CD14-positive monocyte (primary cell): ENCODE measurements at regions not wholly inside any gene's neighbourhood (a gene's known extent, or its start where the extent isn't known, plus 50 kb on each side); places are given as distances from the start of the nearest gene placed in this dataset.

Experiments used
- DNase-seq, 3 donors: peaks; one replicate each; pipeline ENCODE4 v3.0.0-alpha.2; 2011 to 2022
- H2AFZ ChIP-seq: 2 replicates; pipeline ENCODE4 v1.6.0; 2012; ENCODE audit warnings: mild to moderate bottlenecking, low read depth, low read length, inconsistent platforms; ENCODE audit not compliant: insufficient read depth, poor library complexity, severe bottlenecking
- H3K27ac ChIP-seq, 2 donors: 1 replicate in 1 of 2; 2 replicates in 1 of 2; pipeline ENCODE4 v1.5.1; 2012 to 2013; ENCODE audit warnings: low read length in 2 of 2, control low read depth in 1 of 2, inconsistent platforms in 1 of 2, low read depth in 1 of 2, mild to moderate bottlenecking in 1 of 2
- H3K27me3 ChIP-seq, 2 donors: one replicate each; pipeline versions ENCODE4 v1.6.0 to v1.6.1; 2011 to 2013; ENCODE audit warnings: low read length in 2 of 2; ENCODE audit not compliant: control insufficient read depth in 2 of 2, insufficient read depth in 2 of 2
- H3K36me3 ChIP-seq, 2 donors: replicated peaks in 1 of 2; 1 replicate in 1 of 2; 2 replicates in 1 of 2; pipeline versions ENCODE4 v1.5.1 to v1.6.1; 2012 to 2013; ENCODE audit warnings: low read length in 2 of 2, control low read depth in 1 of 2, inconsistent platforms in 1 of 2, mild to moderate bottlenecking in 1 of 2; ENCODE audit not compliant: insufficient read depth in 2 of 2, control insufficient read depth in 1 of 2
- H3K4me1 ChIP-seq, 2 donors: 1 replicate in 1 of 2; 2 replicates in 1 of 2; pipeline versions ENCODE4 v1.5.1 to v1.6.1; 2012 to 2013; ENCODE audit warnings: low read length in 2 of 2, control low read depth in 1 of 2, inconsistent platforms in 1 of 2, mild to moderate bottlenecking in 1 of 2, moderate library complexity in 1 of 2; ENCODE audit not compliant: insufficient read depth in 2 of 2, control insufficient read depth in 1 of 2
- H3K4me2 ChIP-seq: replicated peaks from 2 replicates; pipeline ENCODE3; 2012; ENCODE audit warnings: low read length, moderate library complexity, mild to moderate bottlenecking; ENCODE audit not compliant: poor library complexity, severe bottlenecking; ENCODE audit errors: extremely low read depth
- H3K4me3 ChIP-seq, 3 experiments: fragments of 200-600 bp in 1 of 3; sonication (generic) in 1 of 3; replicated peaks in 1 of 3; 1 replicate in 2 of 3; 2 replicates in 1 of 3; pipeline ENCODE4 v1.5.1; 2011 to 2013; ENCODE audit warnings: low read length in 3 of 3, mild to moderate bottlenecking in 3 of 3, control low read depth in 2 of 3, low read depth in 2 of 3, inconsistent platforms in 1 of 3, moderate library complexity in 1 of 3
- H3K79me2 ChIP-seq: 2 replicates; pipeline ENCODE4 v1.6.0; 2012; ENCODE audit warnings: mild to moderate bottlenecking, control low read depth, inconsistent platforms, low read length, moderate library complexity; ENCODE audit not compliant: insufficient read depth
- H3K9ac ChIP-seq: 2 replicates; pipeline ENCODE4 v1.6.0; 2017; ENCODE audit warnings: low read length, mild to moderate bottlenecking; ENCODE audit not compliant: insufficient read depth, poor library complexity, severe bottlenecking
- H3K9me3 ChIP-seq, 2 donors: replicated peaks in 1 of 2; 1 replicate in 1 of 2; 2 replicates in 1 of 2; pipeline versions ENCODE4 v1.5.1 to v1.6.1; 2012 to 2013; ENCODE audit warnings: low read length in 2 of 2, control low read depth in 1 of 2; ENCODE audit not compliant: control insufficient read depth in 1 of 2, insufficient read depth in 1 of 2
- H4K20me1 ChIP-seq: 2 replicates; pipeline ENCODE4 v1.6.0; 2012; ENCODE audit warnings: mild to moderate bottlenecking, low read length, control low read depth, moderate library complexity; ENCODE audit not compliant: insufficient read depth
- H3K27ac Mint-ChIP-seq, 7 donors: one replicate each; pipeline ENCODE4 v1.8.0; 2020; ENCODE audit warnings: mild to moderate bottlenecking in 7 of 7, mixed read lengths in 7 of 7, moderate library complexity in 6 of 7, inconsistent platforms in 2 of 7
- H3K27me3 Mint-ChIP-seq, 3 donors: one replicate each; pipeline ENCODE4 v1.8.0; 2021 to 2022; ENCODE audit warnings: low read depth in 3 of 3, mild to moderate bottlenecking in 3 of 3, mixed read lengths in 3 of 3, moderate library complexity in 3 of 3, inconsistent platforms in 1 of 3
- H3K36me3 Mint-ChIP-seq, 2 donors: one replicate each; pipeline ENCODE4 v1.8.0; 2020; ENCODE audit warnings: mixed read lengths in 2 of 2, inconsistent platforms in 1 of 2, mild to moderate bottlenecking in 1 of 2
- H3K4me1 Mint-ChIP-seq: one replicate; pipeline ENCODE4 v1.8.0; 2020; ENCODE audit warnings: mild to moderate bottlenecking, mixed read lengths
- H3K4me3 Mint-ChIP-seq, 2 donors: one replicate each; pipeline ENCODE4 v1.8.0; 2020; ENCODE audit warnings: mild to moderate bottlenecking in 2 of 2, mixed read lengths in 2 of 2, moderate library complexity in 1 of 2
- H3K9me3 Mint-ChIP-seq, 7 donors: one replicate each; pipeline ENCODE4 v1.8.0; 2020 to 2022; ENCODE audit warnings: mixed read lengths in 7 of 7, mild to moderate bottlenecking in 6 of 7, moderate library complexity in 6 of 7, inconsistent platforms in 2 of 7
- CTCF ChIP-seq: fragments of 200-600 bp; IDR thresholded peaks from one replicate; pipeline ENCODE4 v1.8.0; 2022; ENCODE audit warnings: antibody characterized with exemption, mild to moderate bottlenecking
- WGBS: methylation state at CpG from one replicate; pipeline ENCODE4 v1.1.5; 2013; ENCODE audit warnings: missing lambda C conversion rate; ENCODE audit not compliant: insufficient coverage; 5-methylcytosine and 5-hydroxymethylcytosine counted together
- intact Hi-C, 2 donors: fragments of 100-400 bp; cut with micrococcal nuclease; formaldehyde crosslinking; loops; one replicate each; pipeline versions ENCODE4 v1.15.0 to v1.15.1; 2023

- no peak for TF ChIP-seq CTCF
- H3K27ac Mint-ChIP-seq: no peak overlapping the region
- H3K79me2 ChIP-seq: no peaks in the 10 kb centered on the region
Observed at GRCh38 chr3:80592792-80593191, 825.0 kb upstream of the ROBO1 start.

GRCh38 chr3:80586338-80586737, 818.5 kb upstream of the ROBO1 start:
- Histone ChIP-seq H3K4me1 (no peaks in the 10 kb centered on the region), H3K9ac (no peak overlapping the region), H3K9me3 (no peaks in the 10 kb centered on the region), H3K79me2 (no peaks in the 10 kb centered on the region), H3K27me3 (no peaks in the 10 kb centered on the region), H3K4me2 (no peak overlapping the region), H4K20me1 (no peaks in the 10 kb centered on the region), H3K36me3 (no peaks in the 10 kb centered on the region), H3K27ac (no peak overlapping the region), H3K4me3 (no peak overlapping the region), H2AFZ (no peak overlapping the region)
- no peak for DNase-seq
- Mint-ChIP-seq H3K9me3 (peaks cover 0 to 2% (median 0%) of the 10 kb centered on the region in 7 donors), H3K4me3 (no peak overlapping the region), H3K27me3 (no peaks in the 10 kb centered on the region), H3K27ac (no peak overlapping the region), H3K36me3 (no peaks in the 10 kb centered on the region), H3K4me1 (no peaks in the 10 kb centered on the region)
- intact Hi-C loops: no loop called here
- TF ChIP-seq CTCF: no peak
- 90% methylated on average over 2 of the region's 2 CpGs for WGBS

More at GRCh38 chr3:80592792-80593191, 825.0 kb upstream of the ROBO1 start:
- no peaks in the 10 kb centered on the region for H4K20me1 ChIP-seq
- peaks cover 0 to 5% (median 2%) of the 10 kb centered on the region in 7 donors for H3K9me3 Mint-ChIP-seq
- no peaks in the 10 kb centered on the region for H3K36me3 Mint-ChIP-seq
- no peak overlapping the region for H3K4me3 Mint-ChIP-seq
- H3K9me3 ChIP-seq: no peaks in the 10 kb centered on the region
- no peaks in the 10 kb centered on the region for H3K36me3 ChIP-seq
- intact Hi-C loops: no loop called here
- H3K27ac ChIP-seq: no peak overlapping the region
- H3K4me2 ChIP-seq: no peak overlapping the region
- H3K27me3 ChIP-seq: no peaks in the 10 kb centered on the region
- no peaks in the 10 kb centered on the region for H3K4me1 Mint-ChIP-seq
- no peaks in the 10 kb centered on the region for H3K4me1 ChIP-seq
- no peak for DNase-seq
- H2AFZ ChIP-seq: no peak overlapping the region
- no CpG with 5 or more reads among the region's 1 CpG for WGBS
- H3K9ac ChIP-seq: no peak overlapping the region
- no peak overlapping the region for H3K4me3 ChIP-seq
- peaks cover 0 to 2% (median 0%) of the 10 kb centered on the region in 3 donors for H3K27me3 Mint-ChIP-seq
